Omental fat pad (tissue), 3 donors: ENCODE measurements at regions not wholly inside any gene's neighbourhood (a gene's known extent, or its start where the extent isn't known, plus 50 kb on each side); places are given as distances from the start of the nearest gene placed in this dataset.

Experiments used
- ATAC-seq: fragments of 150-250 bp; one replicate; pipeline ENCODE4 v1.9.1; 2016; ENCODE audit warnings: mild to moderate bottlenecking, moderate library complexity; ENCODE audit not compliant: low FRiP score
- DNase-seq: peaks from one replicate; pipeline ENCODE4 v3.0.0-alpha.2; 2019; ENCODE audit warnings: low spot score
- TF ChIP-seq, protein P1 (sequence below), 3 donors: fragments of 450-650 bp; IDR thresholded peaks; one replicate each; pipeline ENCODE4 v1.5.1; 2016 to 2017; ENCODE audit warnings: antibody characterized with exemption in 3 of 3, mild to moderate bottlenecking in 3 of 3, moderate library complexity in 2 of 3

- TF ChIP-seq, protein P1, sequence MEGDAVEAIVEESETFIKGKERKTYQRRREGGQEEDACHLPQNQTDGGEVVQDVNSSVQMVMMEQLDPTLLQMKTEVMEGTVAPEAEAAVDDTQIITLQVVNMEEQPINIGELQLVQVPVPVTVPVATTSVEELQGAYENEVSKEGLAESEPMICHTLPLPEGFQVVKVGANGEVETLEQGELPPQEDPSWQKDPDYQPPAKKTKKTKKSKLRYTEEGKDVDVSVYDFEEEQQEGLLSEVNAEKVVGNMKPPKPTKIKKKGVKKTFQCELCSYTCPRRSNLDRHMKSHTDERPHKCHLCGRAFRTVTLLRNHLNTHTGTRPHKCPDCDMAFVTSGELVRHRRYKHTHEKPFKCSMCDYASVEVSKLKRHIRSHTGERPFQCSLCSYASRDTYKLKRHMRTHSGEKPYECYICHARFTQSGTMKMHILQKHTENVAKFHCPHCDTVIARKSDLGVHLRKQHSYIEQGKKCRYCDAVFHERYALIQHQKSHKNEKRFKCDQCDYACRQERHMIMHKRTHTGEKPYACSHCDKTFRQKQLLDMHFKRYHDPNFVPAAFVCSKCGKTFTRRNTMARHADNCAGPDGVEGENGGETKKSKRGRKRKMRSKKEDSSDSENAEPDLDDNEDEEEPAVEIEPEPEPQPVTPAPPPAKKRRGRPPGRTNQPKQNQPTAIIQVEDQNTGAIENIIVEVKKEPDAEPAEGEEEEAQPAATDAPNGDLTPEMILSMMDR (IDR thresholded peaks at IDR 0.05) = no peak
- ATAC-seq (no peak), DNase-seq (no peak)
These were observed 377.3 kb downstream of the SHQ1 start for GRCh38 chr3:72470904-72471417.

DNA sequence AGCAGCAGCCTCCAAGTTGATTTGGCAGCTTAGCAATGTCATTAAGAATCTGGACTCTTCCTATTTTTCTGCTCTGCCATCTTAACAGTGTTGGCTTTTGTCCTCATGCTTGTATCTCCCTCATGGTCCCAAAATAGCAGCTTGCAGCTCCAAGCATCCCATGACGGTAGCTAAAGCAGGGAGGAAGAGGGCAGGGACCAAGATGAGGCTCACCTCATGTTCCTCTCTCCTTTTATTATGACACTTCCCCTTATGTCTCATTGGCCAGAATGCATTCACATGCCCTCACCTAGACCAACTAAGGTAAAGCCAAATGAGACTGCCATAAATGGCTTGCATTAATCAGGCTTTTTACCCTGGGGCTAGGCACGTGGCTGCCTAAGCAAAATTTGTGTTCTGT, 382.4 kb downstream of the SHQ1 start:
- ATAC-seq (no peak), DNase-seq (no peak)
- TF ChIP-seq, protein P1 (IDR thresholded peaks at IDR 0.05) = no peak

GRCh38 chr3:72463083-72463482, 385.2 kb downstream of the SHQ1 start:
- TF ChIP-seq, protein P1 (IDR thresholded peaks at IDR 0.05) = no peak
- ATAC-seq (no peak), DNase-seq (no peak)

- ATAC-seq (no peak), DNase-seq (no peak)
- TF ChIP-seq, protein P1 (IDR thresholded peaks at IDR 0.05) = no peak
These were observed 385.6 kb downstream of the SHQ1 start for GRCh38 chr3:72462595-72463011.

GRCh38 chr3:72461787-72462186, 386.5 kb downstream of the SHQ1 start:
- DNase-seq (no peak), ATAC-seq (no peak)

DNA sequence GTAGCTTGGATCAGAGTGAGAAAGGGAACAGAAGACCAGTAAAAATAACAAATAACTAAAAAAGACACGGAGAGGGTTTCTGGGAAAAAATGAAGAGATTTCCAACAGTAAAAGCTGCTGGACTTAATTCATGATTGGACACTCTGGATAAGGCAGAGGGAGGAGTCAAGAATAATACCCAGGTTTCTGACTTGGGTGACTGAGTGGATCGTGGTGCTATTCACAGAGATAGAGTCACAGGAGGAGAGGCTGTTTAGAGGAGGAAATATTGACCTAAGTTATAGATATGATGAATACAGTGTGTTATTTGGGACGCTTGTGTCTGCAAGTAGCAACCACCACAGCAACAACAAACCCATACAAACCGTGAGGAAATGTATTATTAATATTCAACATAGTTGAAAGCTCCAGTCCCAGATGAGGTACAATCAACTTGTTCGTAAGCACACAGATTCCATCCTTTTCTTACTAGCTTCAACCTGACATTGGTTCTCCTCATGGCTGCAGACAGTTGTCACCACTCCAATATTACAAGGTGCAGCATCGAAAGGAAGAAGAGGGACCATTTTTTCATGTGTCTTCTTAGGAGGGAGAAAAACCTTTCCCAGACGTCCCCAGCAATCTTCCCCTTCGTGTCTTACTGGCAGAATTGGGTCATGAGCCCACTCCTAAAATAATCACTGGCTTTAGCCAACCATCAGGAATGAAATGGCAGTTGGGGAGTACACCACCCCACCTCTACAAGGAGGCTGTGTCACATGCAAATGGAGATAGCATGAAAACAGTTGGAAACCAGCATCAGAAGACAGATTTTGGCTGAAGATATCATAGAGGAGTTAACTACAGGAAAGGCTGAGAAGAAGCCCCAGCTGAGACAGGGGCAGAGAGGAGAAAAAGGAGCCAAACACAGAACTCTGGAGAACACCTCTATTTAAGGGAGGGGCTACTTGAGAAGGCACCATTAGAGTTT, 387.8 kb downstream of the SHQ1 start:
- TF ChIP-seq, protein P1 (IDR thresholded peaks at IDR 0.05) = no peak
- DNase-seq = no peak
- ATAC-seq = no peak

More at GRCh38 chr3:72461787-72462186, 386.5 kb downstream of the SHQ1 start:
- TF ChIP-seq, protein P1 (IDR thresholded peaks at IDR 0.05) = no peak
